Mesothelial cell of epicardium (in vitro differentiated cells): ENCODE measurements at regions not wholly inside any gene's neighbourhood (a gene's known extent, or its start where the extent isn't known, plus 50 kb on each side); places are given as distances from the start of the nearest gene placed in this dataset.

Experiments used
- DNase-seq, 2 experiments: peaks; one replicate each; pipeline ENCODE4 v3.0.0; 2021; ENCODE audit warnings: low spot score in 2 of 2; ENCODE audit not compliant: unreplicated experiment in 2 of 2
- H3K27ac Mint-ChIP-seq: 2 replicates; pipeline ENCODE4 v1.8.0; 2021; ENCODE audit warnings: mixed read lengths
- H3K27me3 Mint-ChIP-seq: 2 replicates; pipeline ENCODE4 v1.8.0; 2021; ENCODE audit warnings: low read depth, mixed read lengths
- H3K36me3 Mint-ChIP-seq: 2 replicates; pipeline ENCODE4 v1.8.0; 2021; ENCODE audit warnings: mixed read lengths
- H3K4me1 Mint-ChIP-seq: 2 replicates; pipeline ENCODE4 v1.8.0; 2021; ENCODE audit warnings: mixed read lengths
- H3K4me3 Mint-ChIP-seq: 2 replicates; pipeline ENCODE4 v1.8.0; 2021; ENCODE audit warnings: mild to moderate bottlenecking, moderate library complexity, mixed read lengths
- H3K9me3 Mint-ChIP-seq: 2 replicates; pipeline ENCODE4 v1.8.0; 2021; ENCODE audit warnings: mixed read lengths
- TF ChIP-seq, protein P1 (sequence below): fragments of 200-600 bp; sonication (generic); IDR thresholded peaks from one replicate; pipeline ENCODE4 v1.5.0; 2021; ENCODE audit warnings: antibody characterized with exemption; ENCODE audit not compliant: unreplicated experiment

DNA sequence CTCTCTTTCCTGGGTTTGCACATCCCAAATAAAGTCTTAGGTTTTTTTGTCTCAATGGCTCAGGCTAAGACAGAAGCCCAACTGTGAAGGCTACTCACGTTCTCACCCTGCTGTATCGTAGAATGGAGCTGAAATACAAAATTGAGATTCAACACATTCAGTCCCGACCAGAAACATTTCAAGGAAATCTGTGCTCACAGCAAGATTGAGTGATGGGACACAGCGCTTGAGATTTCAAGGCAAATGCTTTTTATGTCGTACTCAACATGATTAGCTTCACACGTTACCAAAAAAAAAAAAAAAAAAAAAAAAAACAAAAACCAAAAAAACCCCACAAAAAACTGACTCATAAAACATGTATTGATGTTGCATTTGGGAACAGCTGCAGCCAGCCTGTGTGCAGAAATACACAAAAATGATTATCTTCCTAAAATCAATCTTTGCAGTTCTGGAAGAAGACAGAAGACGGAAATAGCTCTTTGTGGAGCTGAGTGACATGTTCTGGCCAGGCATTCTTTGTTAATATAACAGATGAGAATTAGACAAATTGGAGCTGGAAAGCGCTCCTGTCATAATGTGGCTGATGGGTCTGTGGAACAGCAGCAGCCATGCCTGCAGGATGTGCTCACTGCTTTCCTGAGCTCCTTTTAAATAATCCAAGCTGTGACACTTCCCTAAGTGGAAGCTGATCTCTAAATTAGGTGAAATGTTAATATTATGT lies 453.2 kb downstream of the LPIN1 start:
- H3K27me3 Mint-ChIP-seq = no peaks in the 10 kb centered on the region
- peaks cover 16% of the 10 kb centered on the region for H3K9me3 Mint-ChIP-seq
- H3K4me1 Mint-ChIP-seq = peaks cover 36% of the 10 kb centered on the region
- no peak overlapping the region for H3K27ac Mint-ChIP-seq
- no peaks in the 10 kb centered on the region for H3K36me3 Mint-ChIP-seq
- DNase-seq = no peak
- TF ChIP-seq, protein P1, sequence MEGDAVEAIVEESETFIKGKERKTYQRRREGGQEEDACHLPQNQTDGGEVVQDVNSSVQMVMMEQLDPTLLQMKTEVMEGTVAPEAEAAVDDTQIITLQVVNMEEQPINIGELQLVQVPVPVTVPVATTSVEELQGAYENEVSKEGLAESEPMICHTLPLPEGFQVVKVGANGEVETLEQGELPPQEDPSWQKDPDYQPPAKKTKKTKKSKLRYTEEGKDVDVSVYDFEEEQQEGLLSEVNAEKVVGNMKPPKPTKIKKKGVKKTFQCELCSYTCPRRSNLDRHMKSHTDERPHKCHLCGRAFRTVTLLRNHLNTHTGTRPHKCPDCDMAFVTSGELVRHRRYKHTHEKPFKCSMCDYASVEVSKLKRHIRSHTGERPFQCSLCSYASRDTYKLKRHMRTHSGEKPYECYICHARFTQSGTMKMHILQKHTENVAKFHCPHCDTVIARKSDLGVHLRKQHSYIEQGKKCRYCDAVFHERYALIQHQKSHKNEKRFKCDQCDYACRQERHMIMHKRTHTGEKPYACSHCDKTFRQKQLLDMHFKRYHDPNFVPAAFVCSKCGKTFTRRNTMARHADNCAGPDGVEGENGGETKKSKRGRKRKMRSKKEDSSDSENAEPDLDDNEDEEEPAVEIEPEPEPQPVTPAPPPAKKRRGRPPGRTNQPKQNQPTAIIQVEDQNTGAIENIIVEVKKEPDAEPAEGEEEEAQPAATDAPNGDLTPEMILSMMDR = no peak
- no peak overlapping the region for H3K4me3 Mint-ChIP-seq

GRCh38 chr2:12201369-12201768 lies 454.9 kb downstream of the LPIN1 start:
- Mint-ChIP-seq H3K4me1 (peaks cover 36% of the 10 kb centered on the region), H3K4me3 (no peak overlapping the region), H3K9me3 (peaks cover 20% of the 10 kb centered on the region), H3K27me3 (no peaks in the 10 kb centered on the region), H3K27ac (peak overlapping the region; percentile 92), H3K36me3 (peaks cover 1% of the 10 kb centered on the region)
- DNase-seq = no peak
- TF ChIP-seq, protein P1 = no peak

GRCh38 chr2:12202313-12203075 lies 456.1 kb downstream of the LPIN1 start:
- TF ChIP-seq, protein P1 = no peak

GRCh38 chr2:12203528-12203927 lies 457.1 kb downstream of the LPIN1 start:
- peak overlapping the region; percentile 26 for H3K27ac Mint-ChIP-seq
- H3K4me3 Mint-ChIP-seq = no peak overlapping the region
- peaks cover 12% of the 10 kb centered on the region for H3K9me3 Mint-ChIP-seq
- H3K27me3 Mint-ChIP-seq = no peaks in the 10 kb centered on the region
- no peak for DNase-seq
- H3K36me3 Mint-ChIP-seq = peaks cover 1% of the 10 kb centered on the region
- H3K4me1 Mint-ChIP-seq = peaks cover 36% of the 10 kb centered on the region
- TF ChIP-seq, protein P1 = no peak

More at GRCh38 chr2:12202313-12203075, 456.1 kb downstream of the LPIN1 start:
- no peak for DNase-seq
- Mint-ChIP-seq H3K27ac (peak overlapping the region; percentile 92), H3K4me1 (peaks cover 36% of the 10 kb centered on the region), H3K36me3 (peaks cover 1% of the 10 kb centered on the region), H3K4me3 (peak overlapping the region; percentile 22), H3K27me3 (no peaks in the 10 kb centered on the region), H3K9me3 (peaks cover 20% of the 10 kb centered on the region)

- Mint-ChIP-seq H3K4me1 (peaks cover 31% of the 10 kb centered on the region), H3K4me3 (no peak overlapping the region), H3K27me3 (no peaks in the 10 kb centered on the region), H3K9me3 (peaks cover 12% of the 10 kb centered on the region), H3K27ac (no peak overlapping the region), H3K36me3 (peaks cover 1% of the 10 kb centered on the region)
- TF ChIP-seq, protein P1 = no peak
- DNase-seq = no peak
These were observed 458.7 kb downstream of the LPIN1 start for GRCh38 chr2:12205086-12205485.
